ENCODE measurements at regions not wholly inside any gene's neighbourhood (a gene's known extent, or its start where the extent isn't known, plus 50 kb on each side); places are given as distances from the start of the nearest gene placed in this dataset.

- Histone ChIP-seq H3K27me3 (ENCODE audit: control insufficient read depth in 3 of 3, insufficient read depth in 3 of 3, low read length in 3 of 3) (no peaks in the 10 kb centered on the region), H3K4me3 (ENCODE audit: low read depth in 1 of 3, low read length in 3 of 3) (no peak overlapping the region), H3K36me3 (ENCODE audit: control insufficient read depth in 3 of 3, insufficient read depth in 2 of 3, low read depth in 1 of 3, low read length in 3 of 3) (no peaks in the 10 kb centered on the region), H3K27ac (ENCODE audit: low read depth in 1 of 3, low read length in 2 of 3) (no peak overlapping the region), H3K4me1 (ENCODE audit: control insufficient read depth in 3 of 3, insufficient read depth in 2 of 3, low read depth in 1 of 3, low read length in 2 of 3) (peaks cover 0 to 24% (median 2%) of the 10 kb centered on the region in 3 donors), H3K9me3 (ENCODE audit: control insufficient read depth in 2 of 2, insufficient read depth in 1 of 2, low read depth in 1 of 2, low read length in 1 of 2) (no peaks in the 10 kb centered on the region)
- WGBS, 3 donors: 76 to 80% (median 78%) methylated on average over 6 of the region's 6 CpGs
- no peak for DNase-seq
- FAIRE-seq: no peak
Observed at GRCh38 chr11:130819625-130820024, 96.7 kb downstream of the SNX19 start.

Data from small intestine (tissue), 7 donors.